DMS 273 treated with DMSO at 0.1 percent for 48 hours (cell line): ENCODE measurements at regions not wholly inside any gene's neighbourhood (a gene's known extent, or its start where the extent isn't known, plus 50 kb on each side); places are given as distances from the start of the nearest gene placed in this dataset.
A peak's percentile ranks its signal among the peaks of the same experiment; 100 is the strongest.

Experiments
- DNase-seq: peaks from one replicate; lab custom pipeline; 2025; lab: John Stamatoyannopoulos, UW

DNA sequence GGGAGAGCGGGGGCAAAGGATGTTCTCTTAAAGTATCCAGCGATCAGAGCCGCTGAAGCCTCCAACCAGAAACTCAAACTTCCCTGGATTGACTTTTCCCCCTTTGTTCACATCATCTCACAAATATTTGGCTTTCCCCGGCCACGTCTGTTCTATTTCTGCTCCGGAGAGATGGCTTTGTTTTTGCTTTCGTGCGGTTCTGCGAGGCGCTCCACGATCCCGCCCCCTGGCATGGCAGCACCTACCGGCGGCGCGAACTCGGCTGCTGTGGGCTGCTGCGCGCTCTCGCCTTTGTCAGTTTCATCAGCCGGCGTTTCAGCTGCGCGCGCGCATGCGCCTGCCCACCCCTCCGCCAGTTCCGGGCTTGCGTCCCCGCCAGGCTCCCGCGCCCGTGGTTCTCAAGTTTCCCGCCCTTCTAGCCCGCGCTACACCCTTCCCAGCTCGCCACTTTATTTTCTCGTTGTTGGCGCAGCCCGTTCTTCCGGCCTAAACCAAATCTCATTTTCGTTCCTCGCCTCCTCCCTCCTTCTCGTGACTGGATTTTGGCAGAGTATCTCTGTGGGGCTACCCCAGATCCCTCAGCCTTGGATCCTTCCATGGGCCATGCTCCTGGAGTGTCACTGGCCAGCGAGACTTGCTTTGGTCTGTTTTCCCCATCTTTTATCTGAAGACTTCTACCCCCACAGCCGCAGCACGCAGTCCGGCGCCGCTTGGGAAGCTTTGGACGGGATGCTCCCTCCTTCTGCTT is 98.0 kb downstream of the INSIG2 start:
- peak; percentile 70 for DNase-seq

DNA sequence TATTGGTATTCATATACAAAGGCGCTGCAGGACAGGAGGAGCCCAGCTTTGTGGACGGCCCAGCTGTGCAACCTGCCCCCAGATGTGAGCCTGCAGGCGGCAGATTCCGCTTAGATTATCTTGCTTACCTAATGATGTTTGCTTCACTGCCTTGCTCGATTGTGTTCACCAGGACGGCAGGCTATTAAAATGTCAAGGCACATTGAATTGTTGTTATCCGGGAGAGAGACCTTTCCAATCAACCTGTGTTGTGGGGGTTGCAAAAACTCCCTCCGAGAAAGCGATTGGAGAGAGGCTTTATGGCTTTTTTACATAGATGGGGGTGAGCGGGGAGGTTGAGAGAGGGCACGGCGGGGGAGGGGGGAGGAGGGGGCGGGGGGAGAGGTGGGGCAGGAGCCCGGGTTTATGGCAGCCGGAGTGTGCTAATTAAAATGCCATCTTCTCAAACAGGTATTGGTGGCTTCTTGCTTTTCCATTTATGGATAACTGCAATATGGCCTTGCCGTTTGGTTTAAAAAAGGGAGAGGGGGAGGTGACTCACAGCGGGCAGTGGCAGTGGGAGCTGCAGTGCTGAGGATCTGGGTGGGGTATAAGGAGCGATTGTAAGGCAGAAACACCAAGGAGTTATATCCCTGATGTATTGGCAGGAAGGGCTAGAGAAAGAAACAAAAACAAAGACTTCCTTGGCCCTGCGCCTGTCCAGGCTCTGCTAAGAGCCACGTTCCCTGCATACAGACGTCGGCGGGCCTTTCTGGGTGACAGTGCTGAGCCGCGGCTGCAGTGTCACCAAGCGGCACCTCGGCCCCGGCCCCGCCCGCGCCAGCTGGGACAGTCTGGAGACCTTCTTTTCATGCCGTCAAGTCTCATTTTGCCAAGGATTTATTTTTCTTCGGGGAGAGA is 97.2 kb downstream of the INSIG2 start:
- no peak for DNase-seq

DNA sequence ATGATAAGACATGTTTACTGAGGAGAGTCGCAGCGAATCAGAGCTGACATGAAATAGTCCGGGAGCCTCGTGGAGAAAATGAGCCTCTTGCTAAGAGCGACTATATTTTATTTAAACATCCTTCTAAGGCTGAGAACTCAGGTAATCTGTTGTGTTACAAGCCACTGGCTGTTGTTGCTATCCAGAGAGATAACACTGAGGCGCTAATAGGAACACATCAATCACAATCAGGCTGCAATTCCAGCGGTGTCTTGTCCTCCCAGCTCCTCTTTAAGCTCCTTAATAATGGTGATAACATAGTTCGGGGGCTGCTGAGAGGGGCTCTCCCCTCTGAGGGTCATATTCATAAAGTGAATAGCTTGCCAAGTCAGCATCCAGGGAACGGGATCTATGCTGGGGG is 95.1 kb downstream of the INSIG2 start:
- no peak for DNase-seq

DNA sequence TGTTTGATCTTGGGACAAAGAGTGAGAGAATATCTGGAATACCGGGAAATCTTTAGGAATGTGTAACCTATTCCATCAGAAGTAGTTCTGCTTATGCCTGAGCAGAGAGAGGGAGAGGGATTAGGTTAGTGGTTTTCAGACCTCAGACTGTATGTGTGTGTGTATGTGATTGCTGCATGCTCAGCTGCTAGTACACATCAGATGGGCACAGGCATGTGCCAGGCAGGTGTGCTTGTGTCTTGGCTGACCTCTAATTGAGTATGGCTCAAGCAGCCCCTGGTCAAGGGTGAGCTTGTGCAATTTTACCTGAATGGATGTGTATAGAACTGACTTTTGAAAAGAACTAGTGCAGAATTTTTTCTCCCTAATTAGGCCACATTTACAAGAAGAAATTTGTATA is 91.2 kb downstream of the INSIG2 start:
- no peak for DNase-seq

DNA sequence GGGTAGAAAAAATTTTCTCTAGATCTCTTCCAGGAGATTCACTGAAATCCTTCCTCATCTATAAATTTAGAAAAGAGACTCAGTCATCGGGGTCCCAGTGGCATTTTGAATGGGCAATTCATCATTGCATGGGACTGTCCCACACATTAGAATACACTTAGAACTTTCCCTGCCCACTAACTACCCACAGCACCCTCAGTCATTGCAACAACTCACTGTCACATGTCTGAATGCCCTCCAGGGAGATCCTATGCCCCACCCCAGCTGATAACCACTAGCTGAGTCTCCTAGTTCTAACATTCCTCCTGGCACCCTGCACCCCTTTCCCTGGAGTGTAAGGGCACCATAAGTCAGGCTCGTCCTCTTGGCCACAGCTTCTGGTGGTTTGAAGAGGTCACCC is 89.6 kb downstream of the INSIG2 start:
- no peak for DNase-seq

DNA sequence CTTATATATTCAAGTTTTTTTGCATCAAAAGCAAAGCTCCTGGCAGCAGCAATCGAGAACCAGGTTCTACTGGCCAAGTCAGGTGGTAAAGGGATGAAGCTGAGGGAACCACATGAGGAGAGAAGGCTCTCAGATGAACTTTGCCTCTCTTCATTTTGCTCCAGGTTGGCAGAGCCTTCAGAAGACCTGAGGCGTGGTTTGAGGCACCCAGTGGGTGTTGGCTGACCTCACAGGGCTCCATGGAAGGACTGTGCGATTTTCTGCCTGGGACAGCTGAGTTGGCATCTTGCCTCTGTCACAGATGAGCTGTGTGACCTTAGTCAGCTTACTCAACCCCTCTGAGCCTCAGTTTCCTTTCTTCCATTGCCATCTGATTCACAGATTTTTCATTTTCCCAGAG is 89.0 kb downstream of the INSIG2 start:
- DNase-seq = no peak

DNA sequence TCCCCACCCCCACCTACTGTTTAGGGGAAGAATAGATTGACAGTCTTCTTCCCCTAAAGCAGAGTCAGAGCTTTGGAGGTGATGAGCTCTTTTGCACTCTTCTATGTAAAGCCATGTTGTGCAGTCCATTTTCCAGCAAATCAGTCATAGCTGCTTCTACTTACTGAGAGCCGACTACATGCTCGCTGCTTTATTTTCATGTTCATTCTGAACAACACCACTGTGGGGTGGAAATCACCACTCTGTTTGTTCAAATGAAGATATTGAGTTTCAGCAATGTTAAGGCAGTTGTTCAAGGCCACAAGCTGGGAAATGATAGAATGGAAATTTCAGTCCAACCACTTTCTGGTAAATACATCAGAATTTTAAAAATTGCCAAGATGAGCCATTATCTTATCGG is 88.3 kb downstream of the INSIG2 start:
- no peak for DNase-seq

DNA sequence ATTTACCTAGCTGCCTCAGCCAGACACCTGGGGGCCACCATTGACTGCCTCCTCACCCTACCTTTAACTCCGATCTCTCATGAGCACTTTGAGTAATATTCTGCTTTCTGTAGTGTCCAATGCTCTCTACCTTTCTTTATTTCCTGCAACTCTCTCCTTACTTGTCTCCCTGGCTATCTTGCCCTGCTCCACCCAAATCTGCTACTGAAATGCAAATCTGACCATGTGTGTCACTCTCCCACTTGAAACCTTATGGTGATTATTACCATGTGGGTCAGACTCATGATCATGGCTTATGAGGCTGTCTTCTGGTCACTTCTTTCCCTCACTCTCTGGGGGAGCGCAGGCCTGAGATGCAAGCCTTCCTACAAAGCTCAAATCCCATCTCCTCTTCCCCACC is 83.3 kb downstream of the INSIG2 start:
- DNase-seq = no peak

DNA sequence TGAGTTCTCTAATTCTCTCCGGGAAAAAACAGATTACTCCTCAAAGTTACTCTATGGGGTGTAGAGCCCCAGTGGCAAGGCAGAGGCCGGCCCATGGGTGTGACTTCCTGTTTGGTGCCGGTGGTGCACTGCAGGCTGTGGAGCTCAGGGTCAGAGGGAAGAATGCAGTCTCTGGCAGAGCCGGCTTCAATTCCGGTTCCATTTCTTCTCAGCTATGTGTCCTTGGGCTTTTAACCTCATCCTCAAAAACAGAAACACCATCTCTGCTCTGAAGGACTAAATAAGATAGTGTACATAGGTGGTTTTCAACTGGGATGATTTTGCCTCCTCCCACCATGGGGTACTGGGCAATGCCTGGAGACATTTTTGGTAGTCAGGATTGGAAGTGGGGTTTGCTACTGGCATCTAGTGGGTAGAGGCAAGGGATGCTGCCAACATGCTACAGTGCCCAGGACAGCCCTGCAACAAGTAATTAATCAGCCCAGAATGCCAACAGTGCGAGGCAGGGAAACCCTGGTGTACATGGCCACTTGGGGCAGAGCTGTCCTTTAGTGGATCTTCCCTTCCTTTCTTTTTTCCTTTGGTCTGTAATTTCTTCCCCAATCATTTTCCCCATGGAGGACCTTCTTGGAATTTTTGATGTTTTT is 81.2 kb downstream of the INSIG2 start:
- DNase-seq = no peak

DNA sequence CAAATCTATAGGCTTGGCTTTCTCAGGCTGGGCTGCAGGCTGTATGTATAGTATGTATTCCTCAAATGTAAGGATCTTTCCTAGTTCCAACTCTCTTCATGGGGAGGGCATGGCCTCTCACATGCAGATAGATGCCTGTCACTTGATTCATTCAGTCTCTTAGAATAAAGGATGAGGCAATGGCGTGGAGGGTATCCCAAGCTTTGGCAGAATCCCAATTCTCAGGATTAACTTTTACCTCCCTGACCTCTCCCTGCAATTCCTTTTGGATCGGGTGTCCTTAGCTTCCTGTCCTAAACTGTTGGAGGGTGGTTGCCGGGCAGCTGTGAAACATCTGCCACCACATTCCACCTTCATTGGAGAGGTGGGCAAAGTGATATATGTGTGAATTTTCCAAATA is 80.3 kb downstream of the INSIG2 start:
- DNase-seq = no peak

DNA sequence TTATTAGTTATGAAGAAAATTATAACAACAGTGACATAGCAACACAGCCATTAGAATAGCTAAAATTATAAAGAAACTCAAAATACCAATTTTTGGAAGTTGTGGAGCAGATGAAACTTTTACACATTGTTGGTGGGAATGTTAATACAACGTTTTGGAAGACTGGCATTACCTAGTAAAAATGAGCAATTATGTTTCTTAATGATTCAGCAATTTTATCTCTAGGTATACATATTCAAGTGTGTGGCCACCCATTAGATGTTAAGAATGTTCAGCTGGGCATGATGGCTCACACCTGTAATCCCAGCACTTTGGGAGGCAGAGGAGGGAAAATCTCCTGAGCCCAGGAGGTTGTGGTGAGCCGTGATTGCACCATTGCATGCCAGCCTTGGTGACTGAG is 78.8 kb downstream of the INSIG2 start:
- no peak for DNase-seq

DNA sequence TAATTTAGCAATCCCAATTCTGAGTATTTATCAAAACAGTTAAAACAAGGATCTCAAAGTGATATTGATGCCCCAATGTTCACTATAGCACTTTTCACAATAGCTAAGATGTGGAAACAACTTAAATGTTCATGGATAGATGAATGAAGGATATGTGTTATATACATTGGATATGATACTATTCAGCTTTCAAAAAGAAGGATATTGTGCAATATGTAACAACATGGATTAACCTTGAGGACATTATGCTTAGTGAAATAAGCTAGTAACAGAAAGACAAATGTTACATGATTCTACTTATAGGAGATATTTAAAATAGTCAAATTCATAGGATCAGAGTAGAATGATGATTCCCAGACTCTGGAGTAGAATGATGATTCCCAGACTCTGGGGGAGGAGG is 78.0 kb downstream of the INSIG2 start:
- DNase-seq = no peak

DNA sequence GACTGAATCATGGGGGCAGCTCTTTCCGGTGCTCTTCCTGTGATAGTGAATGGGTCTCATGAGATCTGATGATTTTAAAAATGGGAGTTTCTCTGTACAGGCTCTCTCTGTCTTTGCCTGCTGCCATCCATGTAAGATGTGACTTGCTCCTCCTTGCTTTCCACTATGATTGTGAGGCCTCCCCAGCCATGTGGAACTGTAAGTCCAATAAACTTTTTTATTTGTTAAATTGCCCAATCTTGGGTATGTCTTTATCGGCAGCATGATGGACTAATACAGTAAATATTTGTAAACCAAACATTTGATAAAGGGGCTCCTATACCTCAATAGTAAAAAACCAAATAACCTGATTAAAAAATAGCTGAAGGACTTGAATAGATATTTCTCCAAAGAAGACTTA is 77.3 kb downstream of the INSIG2 start:
- DNase-seq = no peak
